ENCODE measurements at regions not wholly inside any gene's neighbourhood (a gene's known extent, or its start where the extent isn't known, plus 50 kb on each side); places are given as distances from the start of the nearest gene placed in this dataset.

DNA sequence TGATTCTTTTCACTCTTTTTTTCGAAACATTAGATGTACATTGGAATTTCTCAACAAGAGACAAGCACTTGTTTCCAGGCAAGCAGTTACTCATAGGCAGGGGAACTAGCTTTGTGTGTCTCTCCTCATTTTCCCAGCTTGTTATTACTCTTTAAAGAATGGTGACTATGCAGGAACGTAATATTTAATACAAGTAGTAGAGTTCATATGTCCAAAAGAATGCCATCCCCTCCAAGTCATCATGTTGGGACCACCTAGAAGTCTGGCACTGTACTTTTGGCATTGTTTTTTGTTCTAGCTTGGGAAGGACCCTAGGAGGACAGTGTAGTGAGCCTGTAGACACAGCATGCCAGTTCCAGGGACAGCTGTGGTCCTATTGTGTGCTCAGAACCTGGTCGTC, 650.7 kb downstream of the INHBA start:
- TF ChIP-seq, protein P1, sequence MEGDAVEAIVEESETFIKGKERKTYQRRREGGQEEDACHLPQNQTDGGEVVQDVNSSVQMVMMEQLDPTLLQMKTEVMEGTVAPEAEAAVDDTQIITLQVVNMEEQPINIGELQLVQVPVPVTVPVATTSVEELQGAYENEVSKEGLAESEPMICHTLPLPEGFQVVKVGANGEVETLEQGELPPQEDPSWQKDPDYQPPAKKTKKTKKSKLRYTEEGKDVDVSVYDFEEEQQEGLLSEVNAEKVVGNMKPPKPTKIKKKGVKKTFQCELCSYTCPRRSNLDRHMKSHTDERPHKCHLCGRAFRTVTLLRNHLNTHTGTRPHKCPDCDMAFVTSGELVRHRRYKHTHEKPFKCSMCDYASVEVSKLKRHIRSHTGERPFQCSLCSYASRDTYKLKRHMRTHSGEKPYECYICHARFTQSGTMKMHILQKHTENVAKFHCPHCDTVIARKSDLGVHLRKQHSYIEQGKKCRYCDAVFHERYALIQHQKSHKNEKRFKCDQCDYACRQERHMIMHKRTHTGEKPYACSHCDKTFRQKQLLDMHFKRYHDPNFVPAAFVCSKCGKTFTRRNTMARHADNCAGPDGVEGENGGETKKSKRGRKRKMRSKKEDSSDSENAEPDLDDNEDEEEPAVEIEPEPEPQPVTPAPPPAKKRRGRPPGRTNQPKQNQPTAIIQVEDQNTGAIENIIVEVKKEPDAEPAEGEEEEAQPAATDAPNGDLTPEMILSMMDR (IDR thresholded peaks at IDR 0.05; ENCODE audit: low read depth, low read length) = no peak
- no peak for TF ChIP-seq EZH2phosphoT487 (IDR thresholded peaks at IDR 0.05; ENCODE audit: low read depth)

Data from OCI-LY3 (cell line).